CD4-positive, alpha-beta T cell (primary cell): ENCODE measurements at regions not wholly inside any gene's neighbourhood (a gene's known extent, or its start where the extent isn't known, plus 50 kb on each side); places are given as distances from the start of the nearest gene placed in this dataset.

Experiments used
- ATAC-seq: fragments of 200-7000 bp; cut with Tn5 transposase; one replicate; pipeline ENCODE4 v1.10.0; 2022; ENCODE audit warnings: mild to moderate bottlenecking; ENCODE audit not compliant: poor library complexity
- CTCF ChIA-PET: fragments of 350-600 bp; sonication (Branson Sonifier 250); formaldehyde crosslinking; loops from one replicate; lab custom pipeline; 2021; ENCODE audit warnings: antibody characterized with exemption, inconsistent platforms; lab: Charles Lee
- POLR2A ChIA-PET: fragments of 350-600 bp; sonication (Branson Sonifier 250); formaldehyde crosslinking; loops from one replicate; lab custom pipeline; 2021; ENCODE audit warnings: antibody characterized with exemption, inconsistent platforms; lab: Charles Lee
- DNase-seq, 14 experiments: peaks; one replicate each; pipeline ENCODE4 v3.0.0-alpha.2; 2013 to 2020; ENCODE audit warnings: mixed read lengths in 2 of 14
- H3K27ac ChIP-seq, 2 donors: one replicate each; pipeline versions ENCODE4 v1.5.1 to v1.7.0; 2013; ENCODE audit warnings: low read length in 2 of 2, low read depth in 1 of 2, mild to moderate bottlenecking in 1 of 2
- H3K27me3 ChIP-seq, 2 experiments: 1 replicate in 1 of 2; 2 replicates in 1 of 2; pipeline versions ENCODE4 v1.6.1 to v1.7.0; 2013; ENCODE audit warnings: low read length in 2 of 2, control low read depth in 1 of 2, mild to moderate bottlenecking in 1 of 2, moderate library complexity in 1 of 2; ENCODE audit not compliant: insufficient read depth in 2 of 2, control insufficient read depth in 1 of 2
- H3K36me3 ChIP-seq: one replicate; pipeline ENCODE4 v1.6.1; 2013; ENCODE audit warnings: low read length, control low read depth; ENCODE audit not compliant: insufficient read depth
- H3K4me1 ChIP-seq: one replicate; pipeline ENCODE4 v1.6.1; 2013; ENCODE audit warnings: low read length, control low read depth; ENCODE audit not compliant: insufficient read depth
- H3K4me3 ChIP-seq: one replicate; pipeline ENCODE4 v1.5.1; 2013; ENCODE audit warnings: mild to moderate bottlenecking, low read length, moderate library complexity
- H3K9me3 ChIP-seq, 2 experiments: 1 replicate in 1 of 2; 2 replicates in 1 of 2; pipeline versions ENCODE4 v1.6.1 to v1.7.0; 2013; ENCODE audit warnings: low read length in 2 of 2, mild to moderate bottlenecking in 2 of 2, control low read depth in 1 of 2, moderate library complexity in 1 of 2; ENCODE audit not compliant: control insufficient read depth in 1 of 2, insufficient read depth in 1 of 2
- H3K27ac Mint-ChIP-seq: one replicate; pipeline ENCODE4 v1.8.0; 2020; ENCODE audit warnings: mixed read lengths
- H3K27me3 Mint-ChIP-seq: one replicate; pipeline ENCODE4 v1.8.0; 2021; ENCODE audit warnings: mixed read lengths
- H3K36me3 Mint-ChIP-seq: one replicate; pipeline ENCODE4 v1.8.0; 2021; ENCODE audit warnings: low read depth, mixed read lengths
- H3K4me1 Mint-ChIP-seq: one replicate; pipeline ENCODE4 v1.8.0; 2021; ENCODE audit warnings: low read depth, mixed read lengths
- H3K4me3 Mint-ChIP-seq: one replicate; pipeline ENCODE4 v1.8.0; 2020; ENCODE audit warnings: mild to moderate bottlenecking, mixed read lengths
- H3K9me3 Mint-ChIP-seq: one replicate; pipeline ENCODE4 v1.8.0; 2020; ENCODE audit warnings: mixed read lengths
- CTCF ChIP-seq: fragments of 200-600 bp; IDR thresholded peaks from one replicate; pipeline ENCODE4 v1.8.0; 2022; ENCODE audit warnings: antibody characterized with exemption, mild to moderate bottlenecking
- intact Hi-C, 2 experiments: fragments of 100-400 bp; cut with DNase I in 1 of 2; cut with micrococcal nuclease in 1 of 2; formaldehyde crosslinking; loops; one replicate each; pipeline versions ENCODE4 v1.15.1 to v1.9.0; 2023 to 2025; cut with DNase I, micrococcal nuclease

- DNase-seq (peak in 2 of 14 experiments; percentile 50 to 58), ATAC-seq (no peak)
- ChIA-PET CTCF (no interaction called here), POLR2A (no interaction called here)
- no peak overlapping the region for H3K27ac ChIP-seq
- Mint-ChIP-seq H3K4me3 (no peak overlapping the region), H3K9me3 (no peaks in the 10 kb centered on the region), H3K36me3 (no peaks in the 10 kb centered on the region), H3K27ac (no peak overlapping the region), H3K27me3 (no peaks in the 10 kb centered on the region), H3K4me1 (no peaks in the 10 kb centered on the region)
- no peak for TF ChIP-seq CTCF
- intact Hi-C loops, result loop anchor here in 1 of 2 experiments (5.0 kb wide), 1 partner anchor 683 kb away; no protein-coding TSS in a partner anchor
- no peaks in the 10 kb centered on the region for H3K36me3 ChIP-seq
- H3K4me3 ChIP-seq, result no peak overlapping the region
- no peaks in the 10 kb centered on the region for H3K4me1 ChIP-seq
- no peaks in the 10 kb centered on the region for H3K9me3 ChIP-seq
- H3K27me3 ChIP-seq, result no peaks in the 10 kb centered on the region
Measured at GRCh38 chr2:8004250-8004681, 677.6 kb upstream of the ID2 start.

- H3K36me3 ChIP-seq, result no peaks in the 10 kb centered on the region
- H3K4me3 Mint-ChIP-seq, result no peak overlapping the region
- H3K4me1 Mint-ChIP-seq, result no peaks in the 10 kb centered on the region
- CTCF ChIA-PET, result no interaction called here
- no peak overlapping the region for H3K27ac ChIP-seq
- H3K27me3 Mint-ChIP-seq, result no peaks in the 10 kb centered on the region
- H3K4me1 ChIP-seq, result no peaks in the 10 kb centered on the region
- no peaks in the 10 kb centered on the region for H3K36me3 Mint-ChIP-seq
- ATAC-seq (no peak), DNase-seq (no peak)
- H3K4me3 ChIP-seq, result no peak overlapping the region
- POLR2A ChIA-PET, result no interaction called here
- TF ChIP-seq CTCF, result no peak
- no peaks in the 10 kb centered on the region for H3K27me3 ChIP-seq
- intact Hi-C loops, result no loop called here
- H3K9me3 Mint-ChIP-seq, result no peaks in the 10 kb centered on the region
- no peak overlapping the region for H3K27ac Mint-ChIP-seq
- H3K9me3 ChIP-seq, result no peaks in the 10 kb centered on the region
Measured at GRCh38 chr2:8006181-8006580, 675.7 kb upstream of the ID2 start.

- no peak overlapping the region for H3K27ac ChIP-seq
Measured at GRCh38 chr2:8006626-8007025, 675.2 kb upstream of the ID2 start.

More at GRCh38 chr2:8006626-8007025, 675.2 kb upstream of the ID2 start:
- no peak for TF ChIP-seq CTCF
- Mint-ChIP-seq H3K4me3 (no peak overlapping the region), H3K36me3 (no peaks in the 10 kb centered on the region), H3K9me3 (no peaks in the 10 kb centered on the region), H3K27ac (no peak overlapping the region), H3K4me1 (no peaks in the 10 kb centered on the region), H3K27me3 (no peaks in the 10 kb centered on the region)
- DNase-seq, result no peak
- no peak for ATAC-seq
- H3K9me3 ChIP-seq, result no peaks in the 10 kb centered on the region
- no peak overlapping the region for H3K4me3 ChIP-seq
- intact Hi-C loops, result no loop called here
- POLR2A ChIA-PET, result no interaction called here
- H3K27me3 ChIP-seq, result no peaks in the 10 kb centered on the region
- no peaks in the 10 kb centered on the region for H3K36me3 ChIP-seq
- CTCF ChIA-PET, result no interaction called here
- no peaks in the 10 kb centered on the region for H3K4me1 ChIP-seq
